NCI-H82 treated with DMSO at 0.1 percent for 48 hours (cell line): ENCODE measurements at regions not wholly inside any gene's neighbourhood (a gene's known extent, or its start where the extent isn't known, plus 50 kb on each side); places are given as distances from the start of the nearest gene placed in this dataset.
"Not testable (repeated sequence)": the region's sequence is repeated elsewhere in the genome, so short reads cannot be mapped to it uniquely, and the experiment has no call there.

Source experiments
- DNase-seq: peaks from one replicate; lab custom pipeline; 2025; ENCODE audit not compliant: unreplicated experiment; lab: John Stamatoyannopoulos, UW

GRCh38 chr14:35947983-35948382 lies 121.8 kb downstream of the BRMS1L start:
- DNase-seq, result not testable (repeated sequence)

- peak; percentile 5 for DNase-seq
These were observed 118.7 kb downstream of the BRMS1L start for GRCh38 chr14:35944847-35945246.

- no peak for DNase-seq
These were observed 114.2 kb downstream of the BRMS1L start for GRCh38 chr14:35940291-35940690.

- no peak for DNase-seq
These were observed 112.6 kb downstream of the BRMS1L start for GRCh38 chr14:35938770-35939169.

- DNase-seq, result no peak
These were observed 108.4 kb downstream of the BRMS1L start for GRCh38 chr14:35934499-35934898.

GRCh38 chr14:35932659-35933159 lies 106.6 kb downstream of the BRMS1L start:
- DNase-seq, result no peak

- DNase-seq, result no peak
These were observed 106.0 kb downstream of the BRMS1L start for GRCh38 chr14:35932136-35932535.

GRCh38 chr14:35931346-35931745 lies 105.2 kb downstream of the BRMS1L start:
- DNase-seq, result no peak

GRCh38 chr14:35929186-35929585 lies 103.0 kb downstream of the BRMS1L start:
- no peak for DNase-seq

GRCh38 chr14:35927727-35928126 lies 101.6 kb downstream of the BRMS1L start:
- no peak for DNase-seq

- DNase-seq, result no peak
These were observed 99.2 kb downstream of the BRMS1L start for GRCh38 chr14:35925319-35925718.

GRCh38 chr14:35922590-35922989 lies 96.5 kb downstream of the BRMS1L start:
- not testable (repeated sequence) for DNase-seq

- no peak for DNase-seq
These were observed 95.6 kb downstream of the BRMS1L start for GRCh38 chr14:35921745-35922144.
